DMS153 treated with DMSO at 0.1 percent for 48 hours (cell line): ENCODE measurements at regions not wholly inside any gene's neighbourhood (a gene's known extent, or its start where the extent isn't known, plus 50 kb on each side); places are given as distances from the start of the nearest gene placed in this dataset.

Source experiments
- DNase-seq: peaks from one replicate; lab custom pipeline; 2025; ENCODE audit not compliant: unreplicated experiment; lab: John Stamatoyannopoulos, UW

DNA sequence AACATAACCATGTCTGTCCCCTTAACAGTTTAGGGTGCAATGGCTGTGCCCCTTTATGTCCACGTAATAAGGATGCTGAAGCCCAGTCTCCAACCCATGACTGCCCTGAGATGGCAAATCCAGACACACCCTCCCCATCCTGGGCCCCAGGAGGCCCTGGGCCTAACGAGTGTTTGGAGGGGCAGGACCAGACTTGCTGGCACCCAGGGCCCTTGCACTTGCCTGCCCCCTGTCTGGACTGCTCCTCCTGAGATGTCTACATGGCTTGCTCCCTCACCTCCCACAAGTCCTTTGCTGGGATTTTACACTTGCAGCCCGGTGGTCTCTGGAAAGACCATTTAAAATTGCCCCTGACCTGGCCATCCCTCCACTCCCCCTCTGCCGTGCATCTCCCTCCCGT is 132.2 kb upstream of the NECTIN1 start:
- no peak for DNase-seq

DNA sequence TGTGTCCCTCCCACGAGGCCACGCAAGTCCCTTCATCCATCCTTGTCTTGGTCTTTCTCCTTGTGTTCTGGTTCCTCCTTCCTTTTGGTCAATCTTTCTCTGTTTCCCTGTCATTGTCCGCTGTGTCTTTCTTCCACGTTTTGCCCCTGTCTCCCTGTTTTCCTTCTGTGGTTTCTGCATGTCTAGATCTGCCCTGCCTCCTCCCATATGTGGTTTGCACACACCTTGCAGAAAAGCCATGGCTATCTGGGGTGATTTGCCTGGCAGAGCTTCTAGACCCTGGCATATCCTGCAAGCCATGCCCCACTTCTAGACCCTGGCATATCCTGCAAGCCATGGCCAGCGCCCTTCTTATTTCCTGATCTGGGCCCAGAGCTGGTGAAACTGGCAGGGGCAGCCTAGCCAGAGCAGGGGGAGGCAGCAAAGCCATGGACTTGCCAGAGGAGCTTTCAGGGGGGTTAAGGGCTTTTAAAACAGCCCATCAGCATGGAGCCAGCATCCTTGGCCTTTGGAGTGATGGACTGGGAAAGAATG is 131.6 kb upstream of the NECTIN1 start:
- DNase-seq: no peak

DNA sequence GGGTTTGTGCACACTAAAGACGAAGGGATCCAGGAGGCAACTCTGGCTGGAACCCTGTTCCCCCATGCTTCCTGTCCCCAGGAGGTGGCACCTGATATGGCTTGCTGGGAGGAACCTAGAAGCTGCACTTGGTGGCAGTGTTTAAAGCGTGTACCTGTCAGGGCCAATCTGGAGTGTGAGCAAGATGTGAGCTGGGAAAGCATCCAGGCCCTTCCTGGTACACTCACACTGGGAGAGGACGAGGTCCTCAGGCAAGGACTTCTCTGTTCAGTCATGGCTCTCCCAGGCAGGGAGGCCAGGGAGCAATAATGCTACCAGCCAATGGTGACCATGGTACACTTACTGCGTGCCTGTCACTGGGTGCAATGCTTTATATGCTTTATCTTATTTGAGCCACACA is 130.7 kb upstream of the NECTIN1 start:
- DNase-seq: no peak

DNA sequence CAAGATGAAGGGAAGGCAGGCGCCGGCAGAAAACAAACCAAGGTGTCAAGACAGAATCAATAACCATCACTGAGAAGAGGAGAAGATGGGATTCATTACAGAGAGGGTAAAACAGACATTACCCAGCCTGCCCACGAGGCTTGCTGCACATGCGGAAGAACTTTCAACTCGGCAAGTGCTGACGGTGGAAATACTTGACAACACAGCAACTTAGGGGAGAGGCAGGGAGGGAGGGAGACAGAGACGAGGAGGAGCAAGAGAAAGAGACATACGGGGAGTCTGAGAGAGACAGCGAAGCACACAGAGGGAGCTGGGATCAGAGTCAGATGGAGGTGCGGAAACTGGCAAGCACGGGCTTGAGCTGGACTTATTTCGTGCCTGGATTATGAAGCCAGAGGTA is 129.3 kb upstream of the NECTIN1 start:
- no peak for DNase-seq

DNA sequence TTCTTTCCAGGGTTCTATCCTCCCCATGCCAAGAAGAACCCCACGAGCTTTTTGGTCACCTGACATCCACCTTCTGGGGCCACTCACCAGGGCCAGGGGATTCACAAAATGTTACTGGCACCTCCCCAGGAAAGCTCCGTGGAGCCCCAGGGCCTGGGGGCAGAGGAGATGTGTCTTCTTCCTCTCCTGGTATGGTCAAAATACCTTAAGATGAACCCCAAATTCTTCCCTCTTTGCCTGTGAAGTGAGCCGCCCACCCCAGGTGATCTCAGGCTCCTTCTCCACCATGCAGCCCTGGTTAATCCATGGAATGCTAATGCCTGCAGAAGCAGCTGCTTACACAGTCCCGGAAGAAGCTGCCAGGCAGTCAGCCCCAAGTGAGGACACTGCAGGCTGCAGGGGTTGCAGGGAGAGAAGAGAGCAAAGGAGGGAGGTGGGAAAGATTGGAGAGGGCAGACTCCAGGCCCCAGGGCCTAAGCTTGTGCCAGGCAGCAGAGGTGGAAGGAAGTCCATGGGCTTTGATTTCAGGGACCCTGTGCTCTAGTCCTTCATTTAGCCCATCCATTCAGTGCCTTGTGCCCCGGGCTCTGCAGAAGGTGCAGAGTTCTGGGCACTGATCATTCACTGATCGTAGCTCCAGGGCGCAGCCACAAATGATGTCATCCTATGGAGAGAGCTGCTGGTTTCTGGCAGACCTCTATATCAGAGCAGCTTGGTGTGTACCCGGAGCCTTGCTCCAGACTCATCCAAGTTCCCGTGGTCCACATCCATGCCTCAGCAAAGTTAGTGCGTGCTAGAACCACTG is 127.9 kb upstream of the NECTIN1 start:
- no peak for DNase-seq

DNA sequence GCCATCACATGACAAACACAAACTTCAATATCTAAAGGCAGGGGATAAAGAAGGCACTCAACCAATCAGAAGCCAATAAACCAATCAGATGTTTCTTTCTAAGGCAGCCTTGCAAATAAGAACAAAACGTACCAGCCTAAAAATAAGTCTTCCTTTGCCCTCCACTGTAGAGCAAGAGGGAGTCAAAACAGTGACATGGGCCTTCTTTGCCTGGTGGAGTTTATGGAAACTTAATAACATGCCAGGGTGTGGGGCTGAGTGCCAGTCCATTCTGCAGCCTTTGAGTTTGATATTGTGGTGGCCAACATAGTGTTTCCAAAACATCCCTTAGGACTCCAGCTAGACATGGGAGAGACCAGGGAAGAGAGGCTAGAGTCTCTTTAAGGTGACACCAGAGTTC is 126.1 kb upstream of the NECTIN1 start:
- no peak for DNase-seq

DNA sequence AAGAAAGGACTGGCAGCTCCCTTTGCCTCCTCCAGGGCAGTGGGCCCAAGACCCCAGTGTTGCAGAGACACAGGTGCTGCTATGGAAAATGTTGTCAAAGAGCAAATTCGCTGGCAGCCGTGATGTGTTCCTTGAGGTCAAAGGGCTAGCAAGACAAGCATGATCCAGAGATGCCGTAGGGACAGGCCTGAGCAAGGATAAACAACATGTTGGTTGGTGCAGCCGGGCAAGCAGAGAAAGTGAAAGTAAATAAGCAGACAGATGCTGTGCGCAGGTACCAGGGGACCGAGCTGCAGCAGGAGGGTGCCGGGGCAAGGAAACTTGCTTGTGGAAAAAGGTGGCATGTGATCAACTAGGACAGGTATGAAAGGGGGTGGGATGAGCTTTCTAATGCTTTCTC is 125.5 kb upstream of the NECTIN1 start:
- peak; percentile 49 for DNase-seq

DNA sequence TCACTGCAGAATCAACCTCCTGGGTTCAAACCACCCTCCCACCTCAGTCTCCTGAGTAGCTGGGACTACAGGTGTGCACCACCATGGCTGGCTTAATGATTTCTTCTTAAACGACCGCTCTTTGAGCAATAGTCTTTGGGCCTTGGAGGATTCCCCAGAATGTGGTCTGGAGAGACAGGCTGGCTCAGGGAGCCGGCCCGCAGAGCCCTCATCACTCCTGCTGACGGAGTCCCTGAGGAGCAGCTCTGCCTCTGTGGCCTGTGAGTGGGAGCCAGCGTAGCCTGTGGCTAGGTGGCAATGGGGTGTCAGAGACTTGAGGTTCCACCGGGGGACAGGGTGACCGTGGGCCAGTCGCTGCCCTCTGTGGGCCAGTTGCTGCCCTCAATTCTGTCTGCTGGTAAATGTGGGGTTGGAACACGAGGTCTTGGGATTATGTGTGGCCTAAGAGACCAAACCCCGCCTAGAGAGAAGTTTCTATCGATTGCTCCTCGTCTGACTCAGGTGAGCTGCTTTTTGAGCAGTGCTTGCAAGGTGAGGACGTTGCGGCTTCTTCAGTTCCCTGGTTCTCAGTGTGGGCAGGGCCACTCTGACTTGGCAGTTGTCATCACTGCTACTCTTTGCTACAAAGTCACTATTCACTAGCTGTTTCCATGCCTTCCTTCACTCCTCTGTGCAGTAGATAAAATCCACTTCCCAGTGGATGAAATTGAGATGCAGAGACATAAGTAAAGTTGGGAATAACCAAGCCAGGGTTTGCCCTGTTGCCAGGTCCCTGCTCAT is 124.8 kb upstream of the NECTIN1 start:
- no peak for DNase-seq

DNA sequence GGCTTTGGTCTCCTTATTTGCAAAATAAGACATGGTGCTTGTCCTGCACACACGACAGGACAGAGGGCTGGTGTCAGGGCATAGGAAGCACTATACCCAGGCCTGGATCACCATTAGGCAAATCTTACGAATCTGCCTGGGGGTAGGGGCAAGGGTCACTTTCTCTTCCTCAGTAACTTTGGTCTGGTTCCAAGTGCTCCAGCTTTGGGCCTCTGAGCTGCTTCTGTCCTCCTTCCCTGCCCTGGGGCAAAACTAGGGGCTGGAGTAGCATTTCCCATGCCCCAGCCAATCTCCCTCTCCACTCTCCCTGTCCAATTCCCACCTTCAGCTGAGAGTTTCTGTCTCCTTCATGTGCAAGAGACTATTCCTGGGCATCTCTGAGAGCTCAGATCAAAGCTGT is 123.7 kb upstream of the NECTIN1 start:
- no peak for DNase-seq

DNA sequence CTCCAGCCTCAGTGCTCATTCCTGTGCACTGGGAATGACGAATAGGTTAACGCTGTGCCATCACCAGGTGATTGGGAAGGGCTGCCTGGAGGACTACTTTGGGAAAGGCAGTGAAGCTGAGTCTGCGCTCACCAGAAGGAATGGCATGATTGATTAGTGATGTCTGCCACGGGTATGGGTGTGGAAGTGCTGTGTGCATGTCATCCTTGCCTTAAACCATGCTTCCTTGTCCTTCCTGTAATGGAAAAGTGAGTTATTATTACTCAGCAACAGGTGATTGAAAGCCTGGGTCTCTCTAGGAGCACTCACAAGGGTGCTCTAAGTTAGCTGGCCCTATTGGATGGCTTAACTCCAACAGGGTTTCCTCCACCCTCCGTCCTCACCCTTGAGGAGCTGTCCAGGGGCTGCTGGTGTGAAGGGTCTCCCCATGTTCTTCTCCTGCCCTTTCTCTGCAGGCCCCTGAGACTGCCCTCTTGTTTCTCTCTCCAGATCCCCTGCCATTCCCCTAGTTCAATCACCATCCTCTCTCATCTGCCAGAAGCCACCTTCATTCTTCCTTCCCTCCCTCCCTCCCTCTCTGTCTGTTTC is 121.9 kb upstream of the NECTIN1 start:
- no peak for DNase-seq

DNA sequence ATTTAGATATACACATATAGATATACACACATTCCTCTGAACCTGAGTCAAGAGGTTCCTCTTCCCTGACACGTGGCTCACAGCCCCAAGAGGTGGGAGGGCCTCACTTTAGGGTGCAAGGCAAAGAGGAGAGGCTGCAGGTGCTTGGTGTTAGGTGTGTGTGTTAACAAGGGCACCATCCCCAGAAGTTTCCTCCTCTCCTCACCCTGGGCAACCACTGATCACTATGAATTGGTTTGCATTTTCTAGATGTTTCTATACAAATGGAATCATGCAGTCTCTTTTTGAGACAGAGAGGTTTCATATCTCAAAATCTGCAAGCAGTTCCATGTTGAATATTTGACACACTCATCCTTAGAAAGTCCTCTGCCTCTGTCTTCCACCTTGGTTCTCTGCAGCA is 120.9 kb upstream of the NECTIN1 start:
- no peak for DNase-seq

DNA sequence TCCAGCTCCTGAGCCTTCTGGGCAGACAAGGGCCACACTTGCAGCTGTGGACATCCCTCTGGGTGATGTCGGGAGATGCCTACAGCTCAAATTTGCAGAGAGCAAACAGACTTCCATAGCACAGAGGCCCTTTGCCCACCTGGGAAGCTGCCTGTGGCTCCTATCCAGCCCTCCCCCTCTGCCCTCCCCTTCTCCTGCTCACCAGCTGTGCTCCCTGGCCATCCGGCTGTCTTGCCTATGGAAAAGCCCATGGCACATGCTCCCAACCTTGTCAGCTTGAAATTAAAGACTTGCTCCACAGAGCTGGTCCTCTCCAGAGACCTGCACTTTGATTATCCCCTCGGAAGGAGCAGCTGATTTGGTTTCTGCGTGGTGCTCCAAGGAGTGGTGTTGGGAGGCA is 118.9 kb upstream of the NECTIN1 start:
- DNase-seq: no peak

DNA sequence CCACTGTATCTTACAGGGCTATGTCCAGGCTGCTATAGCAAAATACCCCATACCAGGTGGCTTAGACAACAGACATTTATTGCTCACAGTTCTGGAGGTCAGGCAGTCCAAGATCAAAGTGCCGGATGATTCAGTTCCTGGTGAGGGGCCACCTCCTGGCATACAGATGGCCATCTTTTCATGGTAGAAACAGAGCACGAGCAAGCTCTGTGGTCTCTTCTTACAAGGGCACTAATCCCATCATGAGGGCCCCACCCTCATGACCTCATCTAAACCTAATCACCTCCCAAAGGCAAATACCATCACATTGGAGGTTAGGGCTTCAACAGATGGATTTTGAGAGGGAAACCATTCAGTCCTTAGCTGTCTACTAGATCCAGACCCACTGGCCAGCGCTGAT is 117.4 kb upstream of the NECTIN1 start:
- no peak for DNase-seq

DNA sequence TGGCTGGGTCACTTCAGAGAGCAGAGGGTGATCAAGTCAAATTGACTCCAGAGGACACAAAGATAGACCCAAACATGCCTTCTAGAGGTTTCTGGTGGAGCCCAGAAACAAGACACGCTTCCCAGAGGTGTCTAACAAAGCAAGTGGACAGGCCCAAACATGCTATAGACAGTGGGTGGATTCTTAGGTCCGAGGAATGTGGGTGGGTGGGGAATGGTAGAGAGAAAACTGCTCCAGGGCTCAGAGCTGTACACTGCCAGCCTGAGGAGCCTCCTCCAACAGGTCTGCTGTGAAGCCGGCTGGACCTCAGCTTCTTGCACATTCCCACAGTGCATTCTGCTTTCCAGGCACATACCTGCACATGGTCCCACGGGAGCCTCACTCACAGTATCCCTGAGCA is 116.8 kb upstream of the NECTIN1 start:
- no peak for DNase-seq

DNA sequence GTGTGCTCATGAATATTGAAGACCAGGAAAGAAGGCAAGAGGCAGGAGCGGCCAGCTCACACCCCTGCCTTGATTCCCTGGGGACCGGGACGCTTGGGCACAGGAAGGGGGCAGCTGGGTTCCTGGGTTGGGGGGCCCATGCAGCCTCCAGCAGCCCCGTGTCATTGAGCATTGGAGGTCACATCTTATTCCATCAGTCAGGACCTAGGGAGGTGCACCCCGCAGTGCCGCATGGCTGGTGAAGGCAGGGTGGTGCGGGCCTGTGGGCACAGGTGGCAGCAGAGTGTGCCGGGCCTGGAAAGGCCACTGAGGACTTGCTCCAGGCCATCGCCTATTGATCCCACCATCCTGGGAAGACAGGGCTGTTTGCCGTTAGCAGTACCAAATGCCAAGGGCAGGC is 116.3 kb upstream of the NECTIN1 start:
- DNase-seq: no peak

DNA sequence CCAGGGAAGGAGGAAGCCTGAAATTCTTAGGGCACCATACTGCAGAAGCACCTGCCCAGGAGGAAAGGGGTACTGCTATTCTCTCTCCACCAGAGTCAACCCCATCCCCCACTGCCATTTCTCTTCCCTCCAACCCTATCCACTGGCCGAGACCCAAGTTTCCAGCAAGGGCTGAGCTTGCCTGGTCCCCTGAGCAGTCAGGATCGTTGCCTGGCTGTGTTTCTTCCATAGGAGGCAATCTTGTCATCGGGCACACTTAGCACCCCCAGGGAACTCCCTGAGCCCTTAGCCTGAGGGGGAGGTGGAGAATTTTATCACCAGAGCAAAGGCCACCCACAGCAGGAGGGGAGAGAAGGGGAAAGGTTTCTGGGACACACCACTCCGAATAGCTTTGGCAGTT is 115.8 kb upstream of the NECTIN1 start:
- DNase-seq: no peak

DNA sequence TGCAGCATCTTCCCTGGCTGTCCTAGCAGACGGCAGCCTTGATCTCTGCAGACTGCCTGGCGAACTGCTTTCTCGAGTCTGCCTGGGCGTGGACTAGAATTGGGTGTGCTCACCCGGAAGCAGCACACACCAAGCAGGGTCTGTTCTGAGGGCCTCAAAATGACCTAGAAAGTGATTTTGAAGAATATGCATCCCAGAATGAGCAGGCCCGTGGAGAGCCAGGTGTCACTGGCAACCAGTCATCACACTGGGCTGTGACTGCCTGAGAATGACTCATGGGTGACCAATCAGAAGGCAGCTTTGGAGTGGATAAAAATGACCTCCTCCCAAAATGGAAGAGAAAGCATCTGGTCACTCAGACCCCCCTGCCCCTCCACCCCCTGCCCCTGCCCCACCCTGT is 114.9 kb upstream of the NECTIN1 start:
- DNase-seq: no peak

DNA sequence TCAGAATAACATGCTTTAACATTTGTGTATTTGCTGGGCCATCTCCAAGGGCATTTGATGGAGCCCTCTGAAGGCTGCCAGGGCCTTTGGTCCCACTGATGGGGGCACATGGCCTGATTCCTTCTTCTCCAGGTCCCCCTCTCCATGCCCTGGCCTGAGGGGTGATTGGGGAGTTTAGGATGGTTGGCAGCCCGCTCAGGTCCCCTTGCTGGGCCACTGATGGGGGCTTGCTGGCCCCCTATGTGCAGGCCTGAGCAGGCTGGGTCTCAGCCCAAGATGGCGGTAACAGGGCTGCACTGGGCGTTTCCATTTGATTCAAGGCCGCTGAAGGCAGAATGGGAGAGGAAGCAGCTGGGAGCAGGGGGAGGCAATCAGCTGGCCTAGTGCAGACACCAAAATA is 113.7 kb upstream of the NECTIN1 start:
- no peak for DNase-seq

DNA sequence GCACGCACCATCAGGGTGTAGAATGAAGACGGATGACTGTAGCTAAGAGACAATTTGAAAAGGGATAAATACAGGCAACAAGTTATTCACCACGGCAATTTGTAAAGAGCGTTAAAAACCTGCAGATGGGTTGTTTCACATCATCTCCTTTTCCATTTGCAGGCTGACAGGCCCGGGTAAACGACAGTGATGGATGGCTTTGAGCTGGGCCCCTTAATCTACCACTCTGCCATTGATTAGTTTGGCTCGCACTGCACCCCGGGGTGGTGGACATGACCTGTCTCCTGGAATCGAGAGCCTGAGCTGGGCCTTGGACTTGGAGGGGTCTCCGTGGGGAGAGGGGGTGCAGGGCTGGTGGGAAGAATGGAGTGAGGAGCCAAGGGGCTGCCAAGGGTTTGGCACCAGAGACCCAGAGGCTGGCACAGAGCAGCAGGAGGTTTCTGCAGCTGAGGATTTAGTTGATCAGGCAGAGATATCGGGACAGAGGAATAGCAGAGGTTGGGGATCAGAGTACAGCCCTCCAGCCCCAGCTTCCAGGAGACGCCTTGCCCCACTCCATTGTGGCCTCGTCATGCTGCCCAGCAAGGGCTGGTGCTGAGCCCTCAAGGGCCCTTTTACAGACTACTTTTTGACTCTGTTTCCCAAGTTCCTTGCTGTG is 110.6 kb upstream of the NECTIN1 start:
- no peak for DNase-seq

DNA sequence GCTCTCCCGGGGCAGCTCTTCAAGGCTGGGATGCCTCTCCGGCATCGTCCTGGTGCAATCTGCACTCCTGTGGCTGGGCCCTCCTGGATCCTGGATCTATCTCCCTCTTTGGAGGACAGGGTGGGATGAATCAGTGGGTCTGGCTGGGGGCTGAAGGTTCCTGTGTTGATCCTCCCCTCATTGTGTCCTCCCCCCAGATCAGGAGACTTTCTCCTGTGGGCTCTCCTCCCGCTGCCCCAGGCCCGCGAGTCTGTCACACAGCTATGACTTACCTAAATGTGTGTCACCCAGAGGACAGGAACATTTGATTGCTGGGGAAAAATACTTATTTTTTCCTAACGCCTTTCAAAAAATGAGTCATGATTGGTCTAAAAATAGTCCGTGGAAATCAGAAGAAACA is 106.8 kb upstream of the NECTIN1 start:
- no peak for DNase-seq

DNA sequence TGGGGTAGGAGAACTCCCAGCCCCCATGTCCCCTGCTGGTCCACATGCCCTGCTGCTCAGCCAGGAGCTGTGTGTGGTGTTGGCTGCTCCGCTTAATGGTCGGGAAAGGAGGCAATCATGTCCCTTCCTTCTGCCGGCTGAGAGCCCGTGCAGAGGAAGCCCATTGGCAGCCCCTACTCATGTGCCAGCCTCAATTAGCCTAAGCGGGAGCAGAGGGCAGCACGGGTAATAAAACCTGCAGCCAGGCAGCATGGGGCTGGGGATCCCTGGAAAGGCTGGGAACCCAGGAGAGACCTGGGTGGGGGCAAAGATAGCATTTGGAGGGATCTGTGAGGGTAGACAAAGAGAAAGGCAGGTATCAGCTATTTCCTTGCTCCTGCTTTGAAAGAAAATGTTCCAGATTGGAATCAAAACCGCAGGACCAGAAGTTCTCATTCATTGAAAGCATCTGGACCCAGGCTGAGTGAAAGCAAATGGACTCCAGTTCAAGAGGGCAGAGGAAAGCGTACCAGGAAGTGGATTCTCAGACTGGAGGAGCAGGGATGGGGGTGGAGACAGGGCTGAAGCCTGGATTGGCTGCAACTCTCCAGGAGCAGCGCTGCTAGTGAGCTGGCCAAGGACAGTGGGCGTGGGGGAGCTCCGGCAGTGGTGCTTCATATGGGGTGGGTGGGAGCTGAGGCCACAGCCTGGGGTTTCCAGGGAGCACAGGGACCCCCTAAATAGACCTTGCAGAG is 103.4 kb upstream of the NECTIN1 start:
- DNase-seq: peak; percentile 72
